Psoas muscle (tissue), 7 donors: ENCODE measurements at regions not wholly inside any gene's neighbourhood (a gene's known extent, or its start where the extent isn't known, plus 50 kb on each side); places are given as distances from the start of the nearest gene placed in this dataset.

Source experiments
- ATAC-seq, 4 donors: fragments of 200-7000 bp; cut with Tn5 transposase; one replicate each; pipeline ENCODE4 v1.9.1; 2020; ENCODE audit warnings: moderate library complexity in 3 of 4, mild to moderate bottlenecking in 2 of 4
- DNase-seq, 2 donors: peaks; one replicate each; pipeline ENCODE4 v3.0.0-alpha.2; 2020
- H3K27ac ChIP-seq: fragments of 200-600 bp; one replicate; pipeline ENCODE4 v1.8.0; 2022
- H3K27me3 ChIP-seq, 3 donors: fragments of 200-600 bp in 1 of 3; one replicate each; pipeline versions ENCODE4 v1.6.1 to v1.8.0; 2013 to 2022; ENCODE audit warnings: low read length in 2 of 3, mild to moderate bottlenecking in 2 of 3, moderate library complexity in 1 of 3; ENCODE audit not compliant: insufficient read depth in 3 of 3
- H3K36me3 ChIP-seq, 2 donors: fragments of 200-600 bp in 1 of 2; one replicate each; pipeline versions ENCODE4 v1.6.1 to v1.8.0; 2013 to 2022; ENCODE audit warnings: low read depth in 1 of 2, mild to moderate bottlenecking in 1 of 2, moderate library complexity in 1 of 2; ENCODE audit not compliant: insufficient read depth in 1 of 2
- H3K4me1 ChIP-seq: fragments of 200-600 bp; one replicate; pipeline ENCODE4 v1.8.0; 2022
- H3K4me3 ChIP-seq: fragments of 200-600 bp; one replicate; pipeline ENCODE4 v1.8.0; 2022; ENCODE audit warnings: mild to moderate bottlenecking
- H3K9me3 ChIP-seq: fragments of 200-600 bp; one replicate; pipeline ENCODE4 v1.8.0; 2022
- WGBS, 3 donors: extraction: QIAGEN DNeasy Blood & Tissue Kit; methylation state at CpG; one replicate each; pipeline versions ENCODE4 v1.1.6 to v1.1.7; 2013; 5-methylcytosine and 5-hydroxymethylcytosine counted together
- intact Hi-C, 2 donors: fragments of 100-400 bp; cut with DNase I; formaldehyde crosslinking; loops; one replicate each; pipeline versions ENCODE4 v1.11.0 to v1.14.2; 2022
- TF ChIP-seq, protein P1 (sequence below): fragments of 200-600 bp; IDR thresholded peaks from one replicate; pipeline ENCODE4 v1.8.0; 2022; ENCODE audit warnings: antibody characterized with exemption
- donor health status: healthy with polysubstance abuse.
- donor health status: DM: no; HTN: no; CAD: no; lungs with moderate emphysema.
- donor health status: Bipolar disorder and iron deficiency.
- donor health status: healthy.
- donor health status: DM: yes; HTN: yes; CAD: no.
- donor health status: DM: no; HTN: no; CAD: no.
- donor health status: DM: yes; HTN: yes; CAD: no.

DNA sequence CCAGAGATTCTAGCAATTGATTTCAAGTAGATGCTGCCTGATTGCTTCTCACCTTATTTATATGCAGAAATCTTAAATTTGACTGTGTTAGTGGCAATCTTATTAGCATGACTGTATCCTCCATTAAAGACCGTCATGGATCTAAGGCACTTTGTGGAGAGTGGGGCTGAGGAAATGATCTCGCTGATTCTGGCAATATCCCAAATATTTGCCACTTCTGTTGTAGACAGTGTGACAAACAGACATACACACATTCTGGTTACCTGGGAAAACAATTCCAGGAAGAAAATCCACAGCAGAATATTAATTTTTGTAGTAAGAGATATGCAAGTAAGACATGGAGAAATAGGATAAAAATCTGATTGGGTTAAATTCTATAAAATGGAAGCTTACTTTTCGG, 269.0 kb upstream of the G2E3 start:
- TF ChIP-seq, protein P1, sequence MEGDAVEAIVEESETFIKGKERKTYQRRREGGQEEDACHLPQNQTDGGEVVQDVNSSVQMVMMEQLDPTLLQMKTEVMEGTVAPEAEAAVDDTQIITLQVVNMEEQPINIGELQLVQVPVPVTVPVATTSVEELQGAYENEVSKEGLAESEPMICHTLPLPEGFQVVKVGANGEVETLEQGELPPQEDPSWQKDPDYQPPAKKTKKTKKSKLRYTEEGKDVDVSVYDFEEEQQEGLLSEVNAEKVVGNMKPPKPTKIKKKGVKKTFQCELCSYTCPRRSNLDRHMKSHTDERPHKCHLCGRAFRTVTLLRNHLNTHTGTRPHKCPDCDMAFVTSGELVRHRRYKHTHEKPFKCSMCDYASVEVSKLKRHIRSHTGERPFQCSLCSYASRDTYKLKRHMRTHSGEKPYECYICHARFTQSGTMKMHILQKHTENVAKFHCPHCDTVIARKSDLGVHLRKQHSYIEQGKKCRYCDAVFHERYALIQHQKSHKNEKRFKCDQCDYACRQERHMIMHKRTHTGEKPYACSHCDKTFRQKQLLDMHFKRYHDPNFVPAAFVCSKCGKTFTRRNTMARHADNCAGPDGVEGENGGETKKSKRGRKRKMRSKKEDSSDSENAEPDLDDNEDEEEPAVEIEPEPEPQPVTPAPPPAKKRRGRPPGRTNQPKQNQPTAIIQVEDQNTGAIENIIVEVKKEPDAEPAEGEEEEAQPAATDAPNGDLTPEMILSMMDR, result no peak

DNA sequence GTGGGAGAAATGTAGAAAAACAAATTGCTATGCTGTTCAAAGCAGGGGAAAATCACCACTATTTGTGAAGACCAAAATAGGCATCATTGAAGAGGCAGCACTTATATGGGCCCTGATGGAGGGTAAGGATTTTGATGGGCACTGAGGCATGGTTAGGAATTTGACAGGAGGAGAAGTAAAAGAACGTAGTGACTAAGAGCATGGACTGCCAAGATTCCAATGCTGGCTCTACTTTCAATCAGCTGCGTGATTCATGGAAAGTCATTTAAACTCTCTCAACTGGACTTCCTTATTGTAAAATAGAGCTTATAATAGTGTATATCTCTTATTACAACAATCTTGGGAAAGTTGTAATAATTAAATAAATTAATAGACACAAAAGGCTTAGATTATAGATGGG, 267.7 kb upstream of the G2E3 start:
- no peak for DNase-seq
- ATAC-seq, result peak in 2 of 4 donors; percentile 30 to 65

More for the DNA sequence above, 269.0 kb upstream of the G2E3 start:
- Histone ChIP-seq H3K27ac (no peak overlapping the region), H3K27me3 (no peaks in the 10 kb centered on the region), H3K4me1 (no peaks in the 10 kb centered on the region), H3K36me3 (no peaks in the 10 kb centered on the region), H3K4me3 (no peak overlapping the region), H3K9me3 (no peaks in the 10 kb centered on the region)
- DNase-seq (no peak), ATAC-seq (no peak)
- intact Hi-C loops, result no loop called here
- WGBS, 3 donors, result 37 to 42% (median 38%) methylated on average over 3 of the region's 3 CpGs

DNA sequence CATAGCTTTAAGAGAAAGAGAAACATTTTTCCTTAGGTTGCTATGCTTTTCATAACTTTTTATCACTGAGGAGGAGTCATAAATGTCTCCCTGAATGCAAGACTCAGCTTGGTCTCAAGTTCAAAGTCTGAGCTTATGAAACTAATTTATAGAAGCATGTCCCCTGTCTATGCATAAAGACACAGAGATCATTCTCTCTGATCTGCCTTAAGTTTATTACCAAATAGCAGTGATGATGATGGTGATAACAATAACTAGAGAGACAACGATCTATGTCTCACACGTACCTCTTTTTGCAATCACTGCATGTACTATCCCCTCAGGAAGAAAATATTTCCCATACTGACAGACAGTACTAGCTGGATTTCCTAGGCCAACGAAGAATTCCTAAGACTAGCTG, 266.4 kb upstream of the G2E3 start:
- TF ChIP-seq, protein P1, result no peak
- no peak for ATAC-seq
- H3K4me3 ChIP-seq, result no peak overlapping the region
- no peaks in the 10 kb centered on the region for H3K4me1 ChIP-seq
- H3K9me3 ChIP-seq, result no peaks in the 10 kb centered on the region
- WGBS, 3 donors, result 74 to 80% (median 74%) methylated on average over 3 of the region's 3 CpGs
- H3K27ac ChIP-seq, result no peak overlapping the region
- H3K27me3 ChIP-seq, result no peaks in the 10 kb centered on the region
- intact Hi-C loops, result no loop called here
- no peak for DNase-seq
- H3K36me3 ChIP-seq, result no peaks in the 10 kb centered on the region

More for the DNA sequence above, 267.7 kb upstream of the G2E3 start:
- intact Hi-C loops, result no loop called here
- H3K4me3 ChIP-seq, result no peak overlapping the region
- WGBS, 3 donors, result 16 to 34% (median 20%) methylated on average over 2 of the region's 2 CpGs
- TF ChIP-seq, protein P1, result no peak
- no peaks in the 10 kb centered on the region for H3K27me3 ChIP-seq
- no peaks in the 10 kb centered on the region for H3K4me1 ChIP-seq
- H3K27ac ChIP-seq, result no peak overlapping the region
- no peaks in the 10 kb centered on the region for H3K9me3 ChIP-seq
- no peaks in the 10 kb centered on the region for H3K36me3 ChIP-seq

DNA sequence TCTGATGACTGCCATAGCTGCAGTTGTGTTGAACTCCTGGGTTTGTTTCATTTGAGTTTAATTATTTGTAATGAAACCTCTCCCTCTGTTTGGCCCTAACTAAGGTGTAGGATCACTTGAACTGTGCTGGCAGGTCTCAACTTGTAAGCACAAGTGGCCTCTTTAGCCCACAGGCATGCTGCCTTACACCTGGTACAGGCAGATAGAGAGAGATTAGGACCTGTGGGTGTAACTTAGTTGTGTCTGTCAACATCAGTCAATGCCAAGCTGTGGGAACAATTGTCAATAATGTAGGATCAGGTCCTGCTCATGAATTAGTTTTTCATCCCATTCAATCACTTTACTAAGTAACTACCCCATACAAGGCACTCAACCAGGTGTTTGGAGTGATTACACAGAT, 263.0 kb upstream of the G2E3 start:
- Histone ChIP-seq H3K4me3 (no peak overlapping the region), H3K9me3 (no peaks in the 10 kb centered on the region), H3K27ac (no peak overlapping the region), H3K27me3 (no peaks in the 10 kb centered on the region), H3K36me3 (no peaks in the 10 kb centered on the region), H3K4me1 (no peaks in the 10 kb centered on the region)
- DNase-seq, result no peak
- TF ChIP-seq, protein P1, result no peak
- no peak for ATAC-seq
- intact Hi-C loops, result no loop called here

DNA sequence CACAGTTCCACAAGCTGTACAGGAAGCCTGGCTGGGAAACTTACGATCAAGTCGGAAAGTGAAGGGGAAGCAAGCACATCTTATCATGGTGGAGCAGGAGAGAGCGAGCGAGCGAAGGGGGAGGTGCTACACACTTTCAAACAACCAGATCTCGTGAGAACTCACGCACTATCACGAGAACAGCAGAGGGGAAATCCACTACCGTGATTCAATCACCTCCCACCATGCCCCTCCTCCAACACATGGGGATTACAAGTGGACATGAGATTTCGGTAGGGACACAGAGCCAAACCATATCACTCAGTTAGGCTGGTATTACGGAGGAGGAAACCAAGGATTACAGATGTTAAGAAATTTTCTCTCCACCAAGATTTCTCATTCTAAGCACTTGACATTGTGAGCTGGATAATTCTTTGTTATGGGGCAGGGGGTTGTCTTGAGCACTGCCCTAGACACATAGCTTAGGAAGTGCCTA, 262.0 kb upstream of the G2E3 start:
- intact Hi-C loops, result no loop called here
- Histone ChIP-seq H3K4me3 (no peak overlapping the region), H3K4me1 (no peaks in the 10 kb centered on the region), H3K36me3 (no peaks in the 10 kb centered on the region), H3K27me3 (no peaks in the 10 kb centered on the region), H3K9me3 (no peaks in the 10 kb centered on the region), H3K27ac (no peak overlapping the region)
- 79 to 84% (median 82%) methylated on average over 11 of the region's 11 CpGs for WGBS, 3 donors
- no peak for ATAC-seq
- no peak for DNase-seq
- TF ChIP-seq, protein P1, result no peak
